Calu3 (cell line): ENCODE measurements at regions not wholly inside any gene's neighbourhood (a gene's known extent, or its start where the extent isn't known, plus 50 kb on each side); places are given as distances from the start of the nearest gene placed in this dataset.

ENCODE experiments used
- BruUV-seq: library from RNA; stranded (reverse); fragments of 400-500 nt; replicated peaks from 2 replicates; lab custom pipeline; 2021; lab: Mats Ljungman, UMichigan
- CTCF ChIA-PET: fragments of 300-600 bp; sonication (Branson Sonifier 250); formaldehyde crosslinking; loops from one replicate; lab custom pipeline; 2022; ENCODE audit warnings: antibody characterized with exemption; lab: Charles Lee
- DNase-seq: peaks from one replicate; pipeline ENCODE4 v3.0.0; 2022
- H3K27ac Mint-ChIP-seq: one replicate; pipeline ENCODE4 v1.8.0; 2022; ENCODE audit warnings: mixed read lengths; ENCODE audit not compliant: unreplicated experiment
- H3K27me3 Mint-ChIP-seq: one replicate; pipeline ENCODE4 v1.8.0; 2022; ENCODE audit warnings: mixed read lengths; ENCODE audit not compliant: unreplicated experiment
- H3K36me3 Mint-ChIP-seq: one replicate; pipeline ENCODE4 v1.8.0; 2022; ENCODE audit warnings: mild to moderate bottlenecking, moderate library complexity, mixed read lengths; ENCODE audit not compliant: insufficient read depth, unreplicated experiment
- H3K4me1 Mint-ChIP-seq: one replicate; pipeline ENCODE4 v1.8.0; 2022; ENCODE audit warnings: mild to moderate bottlenecking, low read depth, mixed read lengths; ENCODE audit not compliant: unreplicated experiment
- H3K4me3 Mint-ChIP-seq: one replicate; pipeline ENCODE4 v1.8.0; 2022; ENCODE audit warnings: mild to moderate bottlenecking, low read depth, moderate library complexity, mixed read lengths; ENCODE audit not compliant: unreplicated experiment
- H3K9me3 Mint-ChIP-seq: one replicate; pipeline ENCODE4 v1.8.0; 2022; ENCODE audit warnings: low read depth, mixed read lengths; ENCODE audit not compliant: unreplicated experiment
- CTCF ChIP-seq: fragments of 200-600 bp; IDR thresholded peaks from one replicate; pipeline ENCODE4 v1.8.0; 2022; ENCODE audit warnings: antibody characterized with exemption; ENCODE audit not compliant: unreplicated experiment
- intact Hi-C: fragments of 100-400 bp; cut with micrococcal nuclease; formaldehyde crosslinking; loops from one replicate; pipeline ENCODE4 v1.10.0; 2022; ENCODE audit not compliant: unreplicated experiment

DNA sequence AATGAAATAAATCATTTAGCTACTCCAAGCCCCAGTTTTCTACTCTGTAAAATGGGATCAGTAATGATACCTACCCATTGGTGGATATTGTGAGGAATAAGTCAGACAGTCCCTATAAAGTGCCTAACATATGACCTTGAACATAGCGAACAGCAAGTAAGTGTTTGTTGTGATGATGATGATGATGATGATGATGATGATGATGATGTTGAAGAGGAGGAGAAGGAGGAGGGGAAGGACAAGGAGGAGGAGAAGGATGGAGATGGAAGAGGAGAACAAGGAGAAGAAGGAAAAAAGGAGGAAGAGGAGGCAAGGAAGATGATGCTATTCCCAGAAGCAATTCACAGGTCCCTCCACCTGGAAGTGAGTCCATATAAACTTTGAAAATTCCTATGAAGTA, 264.3 kb downstream of the MAFB start:
- H3K27me3 Mint-ChIP-seq: peaks cover 10% of the 10 kb centered on the region
- H3K4me3 Mint-ChIP-seq: no peak overlapping the region
- CTCF ChIA-PET: no interaction called here
- H3K27ac Mint-ChIP-seq: no peak overlapping the region
- no peak for TF ChIP-seq CTCF
- no peak for DNase-seq
- H3K4me1 Mint-ChIP-seq: no peaks in the 10 kb centered on the region
- BruUV-seq: no TSS peak
- H3K9me3 Mint-ChIP-seq: no peaks in the 10 kb centered on the region
- no peaks in the 10 kb centered on the region for H3K36me3 Mint-ChIP-seq
- intact Hi-C loops: no loop called here

DNA sequence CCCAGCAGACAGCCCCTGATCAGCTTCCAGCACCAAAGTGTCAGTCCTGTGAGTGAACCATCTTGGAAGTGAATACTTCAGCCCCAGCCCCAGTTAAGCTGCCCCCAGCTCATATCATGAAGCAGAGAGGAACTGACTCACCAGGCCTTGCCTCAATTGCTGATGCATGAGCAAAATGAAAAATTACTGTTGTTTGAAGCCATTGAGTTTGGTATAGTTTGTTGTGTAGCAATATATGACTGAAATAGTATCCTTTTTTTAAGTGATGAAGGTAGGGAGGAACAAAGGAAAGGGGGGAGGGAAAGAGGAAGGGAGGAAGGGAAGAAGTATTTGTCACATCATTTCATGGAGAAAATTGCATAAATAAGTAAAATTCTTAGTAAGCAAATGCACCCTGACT, 266.4 kb downstream of the MAFB start:
- peaks cover 10% of the 10 kb centered on the region for H3K27me3 Mint-ChIP-seq
- no TSS peak for BruUV-seq
- no peak for DNase-seq
- no peaks in the 10 kb centered on the region for H3K36me3 Mint-ChIP-seq
- intact Hi-C loops: no loop called here
- no peak for TF ChIP-seq CTCF
- CTCF ChIA-PET: no interaction called here
- no peak overlapping the region for H3K27ac Mint-ChIP-seq
- H3K9me3 Mint-ChIP-seq: no peaks in the 10 kb centered on the region
- H3K4me3 Mint-ChIP-seq: no peak overlapping the region
- H3K4me1 Mint-ChIP-seq: no peaks in the 10 kb centered on the region

GRCh38 chr20:40416274-40416673, 272.8 kb downstream of the MAFB start:
- DNase-seq: no peak
- intact Hi-C loops: no loop called here
- BruUV-seq: no TSS peak
- Mint-ChIP-seq H3K36me3 (no peaks in the 10 kb centered on the region), H3K9me3 (peaks cover 7% of the 10 kb centered on the region), H3K4me3 (no peak overlapping the region), H3K4me1 (no peaks in the 10 kb centered on the region), H3K27ac (no peak overlapping the region), H3K27me3 (peaks cover 4% of the 10 kb centered on the region)
- no peak for TF ChIP-seq CTCF
- CTCF ChIA-PET: no interaction called here

GRCh38 chr20:40414843-40415615, 274.0 kb downstream of the MAFB start:
- no peak for TF ChIP-seq CTCF
- peaks cover 16% of the 10 kb centered on the region for H3K27me3 Mint-ChIP-seq
- intact Hi-C loops: no loop called here
- no peaks in the 10 kb centered on the region for H3K36me3 Mint-ChIP-seq
- no peaks in the 10 kb centered on the region for H3K4me1 Mint-ChIP-seq
- H3K4me3 Mint-ChIP-seq: no peak overlapping the region
- DNase-seq: peak; percentile 6
- CTCF ChIA-PET: interaction anchor here (0.8 kb wide), 1 partner anchor 326 kb away, joined by 4 read pairs; no protein-coding TSS in a partner anchor
- H3K27ac Mint-ChIP-seq: no peak overlapping the region
- BruUV-seq: no TSS peak
- peaks cover 7% of the 10 kb centered on the region for H3K9me3 Mint-ChIP-seq
